ENCODE measurements at regions not wholly inside any gene's neighbourhood (a gene's known extent, or its start where the extent isn't known, plus 50 kb on each side); places are given as distances from the start of the nearest gene placed in this dataset.

DNA sequence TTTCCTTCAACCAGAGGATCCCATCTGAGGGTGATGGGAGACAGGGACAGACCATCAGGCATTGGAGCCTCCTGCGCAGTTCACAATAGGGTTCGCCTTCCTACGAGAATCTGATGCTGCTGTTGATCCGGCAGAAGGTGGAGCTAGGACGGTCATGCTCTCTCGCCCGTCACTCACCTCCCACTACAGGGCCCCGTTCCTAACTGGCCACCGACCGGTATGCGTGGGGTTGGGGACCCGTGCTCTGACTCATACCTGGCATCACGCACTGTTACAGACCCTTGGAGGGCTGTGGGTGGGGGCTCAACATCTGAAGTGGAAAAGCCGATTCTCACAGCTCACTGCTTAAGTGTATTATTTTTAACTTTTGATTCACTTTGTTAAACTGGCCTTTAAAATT is 402.3 kb downstream of the BRD1 start:
- TF ChIP-seq, protein P1, sequence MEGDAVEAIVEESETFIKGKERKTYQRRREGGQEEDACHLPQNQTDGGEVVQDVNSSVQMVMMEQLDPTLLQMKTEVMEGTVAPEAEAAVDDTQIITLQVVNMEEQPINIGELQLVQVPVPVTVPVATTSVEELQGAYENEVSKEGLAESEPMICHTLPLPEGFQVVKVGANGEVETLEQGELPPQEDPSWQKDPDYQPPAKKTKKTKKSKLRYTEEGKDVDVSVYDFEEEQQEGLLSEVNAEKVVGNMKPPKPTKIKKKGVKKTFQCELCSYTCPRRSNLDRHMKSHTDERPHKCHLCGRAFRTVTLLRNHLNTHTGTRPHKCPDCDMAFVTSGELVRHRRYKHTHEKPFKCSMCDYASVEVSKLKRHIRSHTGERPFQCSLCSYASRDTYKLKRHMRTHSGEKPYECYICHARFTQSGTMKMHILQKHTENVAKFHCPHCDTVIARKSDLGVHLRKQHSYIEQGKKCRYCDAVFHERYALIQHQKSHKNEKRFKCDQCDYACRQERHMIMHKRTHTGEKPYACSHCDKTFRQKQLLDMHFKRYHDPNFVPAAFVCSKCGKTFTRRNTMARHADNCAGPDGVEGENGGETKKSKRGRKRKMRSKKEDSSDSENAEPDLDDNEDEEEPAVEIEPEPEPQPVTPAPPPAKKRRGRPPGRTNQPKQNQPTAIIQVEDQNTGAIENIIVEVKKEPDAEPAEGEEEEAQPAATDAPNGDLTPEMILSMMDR (IDR thresholded peaks at IDR 0.05; ENCODE audit: low read depth, low read length, poor library complexity, severe bottlenecking), result no peak
- TF ChIP-seq EZH2phosphoT487 (IDR thresholded peaks at IDR 0.05; ENCODE audit: borderline replicate concordance, low read length), result no peak
